ENCODE measurements at regions not wholly inside any gene's neighbourhood (a gene's known extent, or its start where the extent isn't known, plus 50 kb on each side); places are given as distances from the start of the nearest gene placed in this dataset.

- in situ Hi-C loops (cut with MboI; ENCODE audit: low sequenced_read_pairs, unreplicated experiment), result no loop called here
- no peak for TF ChIP-seq CTCF (IDR thresholded peaks at IDR 0.05; ENCODE audit: borderline replicate concordance, control extremely low read depth, extremely low read depth, insufficient read depth, missing control alignments)
- DNase-seq (ENCODE audit: low spot score), result no peak
Observed at GRCh38 chr18:76757925-76758324, 64.4 kb upstream of the ZNF236 start.

GRCh38 chr18:76757335-76757734 is 65.0 kb upstream of the ZNF236 start:
- DNase-seq (ENCODE audit: low spot score), result no peak
- no peak for TF ChIP-seq CTCF (IDR thresholded peaks at IDR 0.05; ENCODE audit: borderline replicate concordance, control extremely low read depth, extremely low read depth, insufficient read depth, missing control alignments)
- in situ Hi-C loops (cut with MboI; ENCODE audit: low sequenced_read_pairs, unreplicated experiment), result no loop called here

- no peak for TF ChIP-seq CTCF (IDR thresholded peaks at IDR 0.05; ENCODE audit: borderline replicate concordance, control extremely low read depth, extremely low read depth, insufficient read depth, missing control alignments)
- DNase-seq (ENCODE audit: low spot score), result no peak
- in situ Hi-C loops (cut with MboI; ENCODE audit: low sequenced_read_pairs, unreplicated experiment), result no loop called here
Observed at GRCh38 chr18:76756531-76757253, 65.7 kb upstream of the ZNF236 start.

GRCh38 chr18:76754351-76754750 is 68.0 kb upstream of the ZNF236 start:
- in situ Hi-C loops (cut with MboI; ENCODE audit: low sequenced_read_pairs, unreplicated experiment), result no loop called here
- DNase-seq (ENCODE audit: low spot score), result no peak
- TF ChIP-seq CTCF (IDR thresholded peaks at IDR 0.05; ENCODE audit: borderline replicate concordance, control extremely low read depth, extremely low read depth, insufficient read depth, missing control alignments), result no peak

GRCh38 chr18:76752400-76752799 is 70.0 kb upstream of the ZNF236 start:
- no peak for DNase-seq (ENCODE audit: low spot score)
- in situ Hi-C loops (cut with MboI; ENCODE audit: low sequenced_read_pairs, unreplicated experiment), result no loop called here

More at GRCh38 chr18:76752400-76752799, 70.0 kb upstream of the ZNF236 start:
- no peak for TF ChIP-seq CTCF (IDR thresholded peaks at IDR 0.05; ENCODE audit: borderline replicate concordance, control extremely low read depth, extremely low read depth, insufficient read depth, missing control alignments)

Data from GM13976 (cell line).